Eye (tissue), 1 donor: ENCODE measurements at regions not wholly inside any gene's neighbourhood (a gene's known extent, or its start where the extent isn't known, plus 50 kb on each side); places are given as distances from the start of the nearest gene placed in this dataset.

ENCODE experiments used
- DNase-seq: peaks from one replicate; pipeline ENCODE4 v3.0.0-alpha.2; 2015

DNA sequence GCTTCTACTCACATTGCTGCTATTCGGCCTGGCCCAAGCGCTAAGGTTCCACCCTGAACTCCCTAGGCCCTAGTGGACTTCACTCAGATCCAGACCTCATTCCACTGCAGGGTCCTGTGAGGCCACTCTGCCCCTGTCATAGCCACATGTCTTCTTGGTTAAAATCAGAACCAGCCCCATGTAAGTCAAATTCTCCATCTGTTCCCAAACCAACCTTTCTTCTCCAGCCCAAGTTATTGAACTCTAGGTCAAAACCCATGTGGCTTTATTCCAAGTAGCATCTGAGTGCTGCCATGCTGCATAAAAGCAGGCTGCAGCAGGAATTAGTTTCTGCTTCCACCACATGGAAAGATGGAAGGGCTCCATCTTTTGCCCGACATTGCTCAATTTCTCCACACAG is 281.2 kb downstream of the SNX13 start:
- DNase-seq: no peak

DNA sequence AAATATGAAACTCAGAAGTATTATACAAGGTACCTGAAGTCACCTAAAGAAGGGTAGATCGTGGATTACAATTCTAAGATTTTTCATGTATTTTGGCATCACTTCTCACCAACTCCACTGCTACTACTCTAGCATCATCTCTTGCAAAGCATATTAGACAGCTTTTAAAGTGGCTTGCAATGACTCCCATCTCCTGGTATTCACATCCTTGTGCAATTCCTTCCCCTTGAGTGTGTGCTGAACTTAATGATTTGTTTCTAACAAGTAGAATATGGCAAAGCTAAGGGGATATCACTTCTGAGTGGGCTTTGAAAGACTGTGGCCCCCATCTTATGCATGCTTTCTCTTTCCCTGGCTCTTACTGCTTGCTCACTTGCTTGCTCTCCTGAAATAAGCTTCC is 280.2 kb downstream of the SNX13 start:
- no peak for DNase-seq

GRCh38 chr7:17661982-17662585 is 278.2 kb downstream of the SNX13 start:
- DNase-seq: no peak

DNA sequence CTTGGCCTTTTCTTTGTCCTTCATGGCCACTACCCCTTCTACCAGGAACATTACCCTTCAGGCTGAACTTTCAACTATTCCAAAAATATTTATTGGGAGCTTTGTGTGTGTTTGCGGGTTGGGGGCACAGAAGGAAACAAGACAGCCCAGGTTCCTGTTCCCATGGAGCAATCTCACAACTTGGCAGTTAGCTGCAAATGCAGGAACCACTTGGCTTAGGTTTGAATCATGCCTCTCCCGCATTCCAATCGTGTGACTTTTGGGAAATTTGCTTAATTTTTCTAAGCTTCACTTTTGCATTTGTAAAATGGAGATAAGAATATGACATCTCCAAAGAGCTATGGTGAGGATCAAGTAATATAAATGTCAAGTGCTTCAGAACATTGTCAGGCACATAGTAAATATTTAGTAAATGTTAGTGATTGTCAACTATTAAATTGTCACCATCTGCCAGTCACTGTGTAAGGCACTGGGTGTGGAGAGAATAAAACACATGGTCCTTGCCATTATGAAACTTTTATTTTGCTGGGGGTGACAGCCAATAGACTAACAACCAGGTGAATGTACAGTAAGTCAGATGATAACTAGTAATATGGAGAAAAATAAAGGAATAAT is 277.1 kb downstream of the SNX13 start:
- no peak for DNase-seq

DNA sequence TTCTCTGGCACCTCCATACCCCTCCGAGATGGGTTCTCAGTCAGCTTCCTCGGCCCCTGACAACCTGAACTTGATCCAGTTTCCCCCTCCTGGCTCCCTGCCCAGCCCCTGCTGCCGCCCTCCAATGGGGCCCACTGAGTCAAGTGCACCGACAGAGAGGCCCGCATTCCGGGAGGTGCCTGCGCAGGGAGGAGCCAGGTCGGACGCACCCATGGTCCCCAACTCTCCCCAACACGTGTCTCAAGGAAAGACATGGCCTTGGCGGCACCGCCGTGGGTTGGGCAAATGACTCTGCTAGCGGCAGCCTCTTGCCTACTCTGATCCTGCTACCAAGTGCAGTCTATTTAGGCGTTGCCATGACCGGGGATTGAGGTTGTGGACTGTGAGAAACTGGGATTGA is 275.3 kb downstream of the SNX13 start:
- no peak for DNase-seq

DNA sequence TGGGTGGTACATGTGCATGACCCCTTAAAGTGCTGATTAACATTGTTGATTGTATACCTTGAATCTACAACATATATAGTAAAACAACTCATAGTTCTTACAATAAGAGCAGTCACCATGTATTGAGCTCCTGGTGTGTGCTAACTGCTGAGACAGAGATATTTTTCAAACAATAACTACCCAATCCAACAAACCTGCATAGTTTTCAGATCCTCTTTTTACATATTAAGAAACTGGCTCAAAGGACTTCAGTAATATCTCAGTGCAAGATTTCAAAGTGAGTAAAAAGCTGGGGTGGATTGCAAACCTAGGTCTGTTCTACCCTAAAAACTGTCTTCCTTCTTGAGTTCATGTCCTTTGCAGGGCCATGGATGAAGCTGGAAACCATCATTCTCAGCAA is 272.2 kb downstream of the SNX13 start:
- DNase-seq: no peak

DNA sequence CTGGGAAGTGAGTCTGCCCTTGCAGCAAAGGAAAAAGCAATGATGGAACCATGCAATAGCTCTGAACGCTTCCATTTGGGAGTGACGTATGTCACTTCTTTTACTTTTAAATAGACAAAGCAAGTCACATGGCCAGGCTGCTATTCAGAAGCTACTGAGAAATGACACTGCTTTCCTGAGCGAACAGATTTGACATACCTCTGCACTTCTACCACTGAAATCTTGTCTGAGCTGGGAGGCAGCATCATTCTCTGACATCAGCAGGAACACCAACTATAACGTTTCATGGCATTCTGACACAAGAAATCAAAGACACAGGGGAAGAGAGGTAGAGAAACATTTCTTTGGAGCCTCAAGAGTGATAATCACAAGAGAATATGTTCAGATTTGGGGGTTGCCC is 271.1 kb downstream of the SNX13 start:
- no peak for DNase-seq

DNA sequence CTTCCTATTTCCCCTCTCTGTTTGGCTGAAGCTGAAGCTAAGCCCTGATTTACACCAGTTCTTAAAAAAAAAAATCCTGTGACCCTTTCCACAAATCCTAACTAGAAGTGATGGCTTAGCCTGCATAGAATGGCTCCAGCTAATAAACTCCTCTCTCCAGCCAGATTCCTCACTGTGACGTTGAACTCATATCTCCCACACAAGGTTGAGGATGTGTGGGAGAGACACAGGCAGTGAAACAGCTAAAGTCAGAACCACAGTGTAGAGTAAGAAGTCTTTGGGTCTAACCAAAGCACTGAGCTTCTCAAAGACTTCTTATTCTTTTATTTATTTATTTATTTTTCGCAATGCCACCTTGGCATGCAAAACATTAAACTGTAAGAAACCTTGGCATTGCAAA is 268.3 kb downstream of the SNX13 start:
- DNase-seq: no peak

- no peak for DNase-seq
Measured at GRCh38 chr7:17672783-17673182, 267.5 kb downstream of the SNX13 start.

GRCh38 chr7:17674166-17674942 is 265.9 kb downstream of the SNX13 start:
- no peak for DNase-seq

- DNase-seq: no peak
Measured at GRCh38 chr7:17674943-17675608, 265.2 kb downstream of the SNX13 start.

DNA sequence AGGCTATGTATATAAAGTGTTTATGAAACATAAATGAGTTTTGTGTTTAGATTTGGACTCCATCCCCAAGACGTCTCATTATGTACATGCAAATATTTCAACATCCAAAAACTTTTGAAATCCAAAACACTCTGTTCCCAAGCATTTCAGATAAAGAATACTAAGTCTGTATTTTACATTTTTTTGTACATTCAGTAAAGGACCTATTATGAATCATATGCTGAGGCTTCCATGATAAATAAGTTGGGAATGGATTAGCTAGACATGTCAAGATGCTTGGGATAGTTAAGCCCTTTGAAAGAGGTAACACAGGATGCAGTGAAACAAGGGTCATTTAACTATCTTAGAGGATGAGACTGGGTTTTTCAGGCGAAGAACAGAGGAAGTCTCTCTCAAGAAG is 262.9 kb downstream of the SNX13 start:
- no peak for DNase-seq

GRCh38 chr7:17678896-17679295 is 261.4 kb downstream of the SNX13 start:
- no peak for DNase-seq

DNA sequence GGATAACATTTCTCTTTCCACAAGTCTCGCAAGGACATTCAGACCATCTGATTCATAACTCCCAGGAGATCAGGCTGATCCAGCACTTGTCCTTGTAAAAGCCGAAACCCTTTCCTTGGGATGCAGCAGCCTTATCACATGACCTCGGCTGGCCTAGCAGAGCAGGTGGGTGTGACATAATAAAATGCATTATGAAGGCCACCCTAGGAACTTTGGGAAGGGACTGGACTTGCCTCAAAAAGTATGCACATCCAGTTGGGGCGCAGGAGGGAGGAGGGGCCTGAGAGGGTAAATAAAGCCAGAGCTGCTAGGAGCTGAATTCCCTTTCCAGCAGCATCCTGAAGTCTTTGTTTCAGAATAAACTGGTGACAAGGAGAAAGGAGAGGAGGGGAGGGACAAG is 260.8 kb downstream of the SNX13 start:
- peak; percentile 47 for DNase-seq

GRCh38 chr7:17680026-17680425 is 260.3 kb downstream of the SNX13 start:
- peak; percentile 55 for DNase-seq

DNA sequence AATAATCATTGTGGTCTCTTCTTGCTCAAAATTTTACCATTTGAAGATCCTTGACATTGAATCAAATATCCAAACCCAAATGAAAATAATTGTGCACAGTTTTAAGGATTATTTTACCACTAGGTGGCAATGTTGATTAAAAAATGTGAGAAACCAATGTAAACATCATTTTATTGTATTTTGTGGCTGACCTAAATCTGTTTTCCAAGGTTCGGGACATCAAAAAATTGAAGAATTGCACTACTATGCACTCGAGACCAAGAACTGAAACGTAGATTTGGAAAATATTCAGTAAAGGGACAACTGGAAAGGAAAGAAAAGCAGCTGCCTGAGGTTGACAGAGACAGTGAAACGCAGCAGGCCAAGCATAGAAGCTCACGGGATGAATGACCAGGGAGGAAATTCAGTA is 259.3 kb downstream of the SNX13 start:
- peak; percentile 85 for DNase-seq

DNA sequence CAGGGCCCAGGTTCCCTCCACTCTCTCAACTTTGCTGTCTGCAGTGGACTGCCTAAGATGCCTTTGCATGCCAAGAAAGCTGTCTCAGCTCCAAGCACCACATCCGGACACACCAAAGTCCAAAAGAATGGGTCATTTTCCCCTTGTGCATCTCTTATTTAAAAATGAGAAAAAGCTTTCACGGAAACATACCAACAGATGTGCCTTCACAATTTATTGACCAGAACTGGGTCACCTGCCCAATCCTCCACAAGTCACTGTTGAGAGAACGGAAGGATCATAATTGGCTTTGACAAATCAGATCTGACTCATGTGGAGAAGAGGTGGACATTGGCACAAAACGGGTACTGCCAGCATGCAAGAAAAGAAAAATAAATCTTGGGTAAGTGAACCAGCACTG is 258.3 kb downstream of the SNX13 start:
- peak; percentile 53 for DNase-seq

- peak; percentile 83 for DNase-seq
Measured at GRCh38 chr7:17682586-17682985, 257.7 kb downstream of the SNX13 start.

GRCh38 chr7:17685141-17685540 is 255.2 kb downstream of the SNX13 start:
- no peak for DNase-seq

DNA sequence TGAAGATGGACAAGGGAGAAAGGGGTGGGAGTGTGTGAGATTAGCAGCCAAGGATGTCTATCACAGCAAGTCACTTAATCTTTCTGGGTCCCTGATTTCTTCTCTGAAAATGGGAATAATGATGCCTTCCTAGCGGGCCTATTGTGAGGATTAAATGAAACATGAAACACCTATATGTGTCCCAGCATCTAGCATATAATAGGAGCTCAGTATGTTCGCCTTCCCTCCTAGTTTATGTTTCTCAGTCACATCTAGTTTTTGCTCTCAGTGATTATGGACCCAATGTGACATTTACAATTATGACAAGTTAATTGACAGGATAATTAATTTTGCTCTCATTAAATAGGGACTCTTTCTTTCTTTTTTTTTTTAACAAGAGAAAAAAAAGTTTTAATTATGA is 252.9 kb downstream of the SNX13 start:
- DNase-seq: peak; percentile 91

GRCh38 chr7:17689361-17689902 is 250.9 kb downstream of the SNX13 start:
- DNase-seq: no peak

DNA sequence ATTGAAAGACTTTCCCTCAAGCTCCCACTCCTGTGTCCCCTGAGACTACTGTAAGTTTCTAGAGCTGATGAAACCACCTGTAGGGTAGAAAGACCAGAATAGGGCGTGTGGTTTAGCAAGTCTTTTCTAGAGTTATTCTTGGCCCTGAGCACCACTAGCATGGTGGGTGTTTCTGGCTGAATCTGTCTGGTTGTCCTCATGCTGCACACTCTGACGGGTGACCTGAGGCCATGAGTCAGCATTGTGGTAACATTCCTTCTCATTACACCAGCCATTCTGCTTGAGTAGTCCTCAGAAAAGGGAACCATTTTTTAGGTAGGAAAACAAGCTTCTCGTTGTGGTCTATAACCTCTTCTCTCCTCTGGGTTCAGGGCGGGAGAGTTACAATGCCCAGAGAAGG is 250.3 kb downstream of the SNX13 start:
- DNase-seq: no peak

DNA sequence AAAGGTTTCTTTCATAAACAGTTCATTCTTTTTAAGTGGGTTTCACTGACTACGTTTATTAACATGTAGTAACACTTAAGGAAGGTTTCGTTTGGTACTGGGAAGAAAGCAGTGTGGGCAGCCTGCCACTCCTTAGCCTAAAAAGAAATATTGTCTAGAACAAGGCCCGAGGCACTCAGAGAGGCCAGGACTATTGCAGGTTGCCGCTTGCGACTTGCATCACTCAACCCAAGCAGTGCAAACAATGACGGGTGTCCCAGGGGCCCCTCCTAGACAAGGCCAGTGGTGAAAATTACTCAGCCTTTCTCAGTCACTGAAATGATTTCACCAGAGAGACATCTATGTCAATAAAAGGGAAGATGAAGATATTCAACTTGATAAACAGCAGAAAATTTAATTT is 243.9 kb downstream of the SNX13 start:
- DNase-seq: peak; percentile 64
